IMR-90 (cell line): ENCODE measurements at regions not wholly inside any gene's neighbourhood (a gene's known extent, or its start where the extent isn't known, plus 50 kb on each side); places are given as distances from the start of the nearest gene placed in this dataset.

Source experiments
- ATAC-seq: fragments of 200-7000 bp; cut with Tn5 transposase; 2 replicates; pipeline ENCODE4 v1.9.1; 2020; ENCODE audit warnings: low read depth, mild to moderate bottlenecking, moderate library complexity
- BruUV-seq: library from RNA; stranded (reverse); fragments of 400-500 nt; replicated peaks from 2 replicates; lab custom pipeline; 2021; lab: Mats Ljungman, UMichigan
- CTCF ChIA-PET: fragments of 300-600 bp; formaldehyde crosslinking; extraction: SDS; loops from one replicate; lab custom pipeline; 2021; ENCODE audit warnings: antibody characterized with exemption; lab: Yijun Ruan, JAX
- POLR2A ChIA-PET: fragments of 300-600 bp; sonication (Branson Sonifier 250); formaldehyde crosslinking; loops from one replicate; lab custom pipeline; 2022; ENCODE audit warnings: antibody characterized with exemption; ENCODE audit not compliant: unreplicated experiment; lab: Charles Lee
- DNase-seq: peaks from one replicate; pipeline ENCODE4 v3.0.0; 2013
- H2AFZ ChIP-seq: replicated peaks from 2 replicates; pipeline ENCODE3; 2013; ENCODE audit warnings: low read length, mild to moderate bottlenecking; ENCODE audit not compliant: poor library complexity
- H2AK5ac ChIP-seq: 2 replicates; pipeline ENCODE4 v1.6.1; 2013; ENCODE audit warnings: low read depth, low read length, inconsistent platforms
- H2AK9ac ChIP-seq: replicated peaks from 2 replicates; pipeline ENCODE3; 2013; ENCODE audit warnings: mild to moderate bottlenecking, low read depth, low read length, moderate library complexity; ENCODE audit not compliant: poor library complexity
- H2BK120ac ChIP-seq: 2 replicates; pipeline ENCODE4 v1.6.1; 2013; ENCODE audit warnings: low read depth, low read length, inconsistent platforms
- H2BK15ac ChIP-seq: 3 replicates; pipeline ENCODE4 v1.6.1; 2013; ENCODE audit warnings: low read depth, low read length, inconsistent platforms
- H2BK20ac ChIP-seq: 2 replicates; pipeline ENCODE4 v1.6.1; 2013; ENCODE audit warnings: low read depth, mild to moderate bottlenecking, inconsistent platforms, low read length, moderate library complexity
- H2BK5ac ChIP-seq: 2 replicates; pipeline ENCODE4 v1.6.1; 2013; ENCODE audit warnings: mild to moderate bottlenecking, low read depth, low read length, inconsistent platforms; ENCODE audit not compliant: poor library complexity, severe bottlenecking
- H3K14ac ChIP-seq: replicated peaks from 2 replicates; pipeline ENCODE4 v1.6.1; 2013; ENCODE audit warnings: low read depth, low read length, inconsistent platforms
- H3K18ac ChIP-seq: 2 replicates; pipeline ENCODE4 v1.6.1; 2013; ENCODE audit warnings: low read depth, low read length, control low read depth
- H3K23ac ChIP-seq: 2 replicates; pipeline ENCODE4 v1.6.1; 2013; ENCODE audit warnings: low read depth, low read length, inconsistent platforms
- H3K27ac ChIP-seq: 2 replicates; pipeline ENCODE4 v1.5.1; 2013; ENCODE audit warnings: mild to moderate bottlenecking, control low read depth, low read length; ENCODE audit not compliant: insufficient read depth
- H3K27me3 ChIP-seq: 2 replicates; pipeline ENCODE4 v1.6.1; 2013; ENCODE audit warnings: low read length; ENCODE audit not compliant: control insufficient read depth, insufficient read depth
- H3K36me3 ChIP-seq: 2 replicates; pipeline ENCODE4 v1.6.1; 2013; ENCODE audit warnings: low read length, mixed read lengths; ENCODE audit not compliant: control insufficient read depth, insufficient read depth
- H3K4ac ChIP-seq: 2 replicates; pipeline ENCODE4 v1.6.1; 2013; ENCODE audit warnings: low read depth, low read length, inconsistent platforms
- H3K4me1 ChIP-seq: 2 replicates; pipeline ENCODE4 v1.6.1; 2013; ENCODE audit warnings: low read length, mixed read lengths; ENCODE audit not compliant: control insufficient read depth, insufficient read depth
- H3K4me2 ChIP-seq: 2 replicates; pipeline ENCODE4 v1.6.1; 2013; ENCODE audit warnings: low read depth, mild to moderate bottlenecking, control low read depth, low read length, moderate library complexity
- H3K4me3 ChIP-seq: 2 replicates; pipeline ENCODE4 v1.5.1; 2013; ENCODE audit warnings: low read depth, mild to moderate bottlenecking, control low read depth, low read length, moderate library complexity; ENCODE audit not compliant: insufficient read depth
- H3K56ac ChIP-seq: 2 replicates; pipeline ENCODE4 v1.6.1; 2013; ENCODE audit warnings: low read length, inconsistent platforms; ENCODE audit not compliant: insufficient read depth; ENCODE audit errors: extremely low read depth
- H3K79me1 ChIP-seq, 2 experiments: 2 replicates each; pipeline ENCODE4 v1.6.1; 2013; ENCODE audit warnings: low read length in 2 of 2, inconsistent platforms in 1 of 2, low read depth in 1 of 2
- H3K9ac ChIP-seq: 2 replicates; pipeline ENCODE4 v1.6.1; 2013; ENCODE audit warnings: low read depth, low read length, control low read depth
- H3K9me1 ChIP-seq: 2 replicates; pipeline ENCODE4 v1.6.1; 2013; ENCODE audit warnings: low read length, inconsistent platforms; ENCODE audit not compliant: insufficient read depth
- H3K9me3 ChIP-seq: 2 replicates; pipeline ENCODE4 v1.6.1; 2013; ENCODE audit warnings: low read length; ENCODE audit not compliant: control insufficient read depth, insufficient read depth
- H4K20me1 ChIP-seq: 2 replicates; pipeline ENCODE4 v1.6.1; 2013; ENCODE audit warnings: low read length, inconsistent platforms; ENCODE audit not compliant: insufficient read depth
- H4K5ac ChIP-seq: 2 replicates; pipeline ENCODE4 v1.6.1; 2013; ENCODE audit warnings: mild to moderate bottlenecking, low read depth, low read length, control low read depth
- H4K8ac ChIP-seq, 2 experiments: 2 replicates each; pipeline ENCODE4 v1.6.1; 2013; ENCODE audit warnings: low read depth in 2 of 2, low read length in 2 of 2, control low read depth in 1 of 2, inconsistent platforms in 1 of 2
- H4K91ac ChIP-seq: 2 replicates; pipeline ENCODE4 v1.6.1; 2013; ENCODE audit warnings: low read depth, low read length, inconsistent platforms; ENCODE audit not compliant: insufficient read depth
- MAFK ChIP-seq: IDR thresholded peaks from 2 replicates; pipeline ENCODE4 v1.6.1; 2012; ENCODE audit warnings: low read depth, low read length, improper control_type of control experiment
- WGBS, 2 experiments: methylation state at CpG; one replicate each; pipeline versions ENCODE4 v1.1.5 to v1.1.7; 2013; ENCODE audit warnings: missing lambda C conversion rate in 2 of 2; ENCODE audit not compliant: insufficient read length in 1 of 2; ENCODE audit errors: extremely low coverage in 2 of 2; 5-methylcytosine and 5-hydroxymethylcytosine counted together
- dilution Hi-C: fragments of 300-500 bp; cut with HindIII; formaldehyde crosslinking; loops from one replicate; pipeline ENCODE4 v1.14.3; 2018; ENCODE audit warnings: low sequenced_read_pairs; ENCODE audit not compliant: unreplicated experiment
- in situ Hi-C: fragments of 300-500 bp; cut with MboI; formaldehyde crosslinking; loops from 3 replicates; pipeline ENCODE4 v1.14.3; 2019; ENCODE audit warnings: low sequenced_read_pairs, inconsistent platforms, mixed read lengths
- intact Hi-C: fragments of 100-400 bp; cut with micrococcal nuclease; formaldehyde crosslinking; loops from 2 replicates; pipeline ENCODE4 v1.10.0; 2022

- Histone ChIP-seq H3K36me3 (no peaks in the 10 kb centered on the region), H3K56ac (no peak overlapping the region), H4K5ac (no peak overlapping the region), H3K9me1 (no peaks in the 10 kb centered on the region), H3K4ac (no peak overlapping the region), H3K27me3 (no peaks in the 10 kb centered on the region), H3K79me1 (no peaks in the 10 kb centered on the region), H2AK5ac (no peak overlapping the region), H3K9me3 (no peaks in the 10 kb centered on the region), H3K9ac (no peak overlapping the region), H2AK9ac (no peak overlapping the region), H2BK5ac (no peak overlapping the region), H3K4me2 (no peak overlapping the region), H3K27ac (no peak overlapping the region), H2BK120ac (no peak overlapping the region), H2BK20ac (no peak overlapping the region), H4K20me1 (no peaks in the 10 kb centered on the region), H3K4me3 (no peak overlapping the region), H3K18ac (peak overlapping the region; percentile 41; the same call in 1 of the 2 replicates), H3K23ac (no peak overlapping the region), H2BK15ac (no peak overlapping the region), H3K4me1 (no peaks in the 10 kb centered on the region), H4K8ac (no peak overlapping the region; a peak in 1 of 4 replicates), H2AFZ (no peak overlapping the region), H3K14ac (no peak overlapping the region), H4K91ac (no peak overlapping the region)
- TF ChIP-seq MAFK, result no peak
- DNase-seq, result no peak
- ChIA-PET CTCF (no interaction called here), POLR2A (no interaction called here)
- intact Hi-C loops (no loop called here), dilution Hi-C loops (no loop called here), in situ Hi-C loops (no loop called here)
- no CpG with 5 or more reads among the region's 3 CpGs for WGBS, 2 experiments
- no TSS peak for BruUV-seq
- ATAC-seq, result no peak
Measured at GRCh38 chr6:113744861-113745260, 112.3 kb upstream of the MARCKS start.
